Urothelium cell line (cell line): ENCODE measurements at regions not wholly inside any gene's neighbourhood (a gene's known extent, or its start where the extent isn't known, plus 50 kb on each side); places are given as distances from the start of the nearest gene placed in this dataset.

ENCODE experiments used
- DNase-seq: peaks from one replicate; pipeline ENCODE4 v3.0.0; 2011; ENCODE audit warnings: low spot score, mixed read lengths
- FAIRE-seq: peaks from 2 replicates; lab custom pipeline; 2011; peaks lifted over from hg19 to GRCh38; lab: Jason Lieb, UNC

DNA sequence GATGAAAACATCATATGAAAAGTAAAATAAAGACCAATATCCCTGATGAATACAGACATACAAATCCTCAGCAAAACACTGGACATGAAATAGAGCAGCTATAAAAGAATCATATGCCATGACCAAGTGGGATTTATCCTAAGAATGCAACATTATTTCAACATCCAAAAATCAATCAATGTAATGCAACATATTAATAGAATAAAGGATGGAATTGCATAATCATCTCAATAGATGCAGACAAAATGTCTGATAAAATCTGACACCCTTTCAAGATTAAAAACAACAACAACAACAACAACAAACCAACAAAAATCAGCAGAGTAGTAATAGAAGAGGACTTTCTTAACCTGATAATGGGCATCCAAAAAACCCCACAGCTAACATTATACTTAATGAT is 63.8 kb upstream of the IL1R1 start:
- no peak for DNase-seq
- no peak for FAIRE-seq

DNA sequence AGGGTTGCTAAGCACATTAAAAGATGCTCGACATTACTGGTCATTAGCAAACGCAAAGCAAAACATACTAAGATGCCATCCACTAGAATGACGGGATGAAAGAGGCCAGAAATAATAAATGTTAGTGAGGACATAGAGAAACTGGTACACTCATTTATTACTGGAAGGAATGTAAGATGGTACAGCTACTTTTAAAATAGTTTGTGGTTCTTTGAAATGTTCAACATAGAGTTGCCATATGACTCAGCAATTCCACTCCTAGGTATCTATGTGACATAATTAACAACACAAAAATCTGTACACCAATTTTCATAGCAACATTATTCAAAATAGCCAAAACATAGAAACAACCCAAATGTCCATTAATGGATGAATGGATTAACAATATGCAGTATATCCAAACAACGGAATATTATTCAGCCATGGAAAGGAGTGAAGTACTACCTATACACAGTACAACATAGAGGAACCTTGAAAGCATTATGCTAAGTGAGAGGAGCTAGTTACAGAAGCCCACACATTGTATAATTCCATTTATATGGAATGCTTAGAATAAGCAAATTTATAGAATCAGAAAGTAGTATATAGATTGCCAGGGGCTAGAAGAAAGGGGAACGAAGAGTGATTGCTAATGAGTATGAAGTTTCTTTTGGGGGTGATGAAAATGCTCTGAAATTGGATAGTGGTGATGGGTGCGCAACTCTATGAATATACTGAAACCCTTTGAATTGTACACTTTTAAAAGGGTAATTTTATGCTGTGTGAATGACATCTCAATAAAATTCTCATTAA is 61.9 kb upstream of the IL1R1 start:
- DNase-seq (no peak), FAIRE-seq (no peak)

DNA sequence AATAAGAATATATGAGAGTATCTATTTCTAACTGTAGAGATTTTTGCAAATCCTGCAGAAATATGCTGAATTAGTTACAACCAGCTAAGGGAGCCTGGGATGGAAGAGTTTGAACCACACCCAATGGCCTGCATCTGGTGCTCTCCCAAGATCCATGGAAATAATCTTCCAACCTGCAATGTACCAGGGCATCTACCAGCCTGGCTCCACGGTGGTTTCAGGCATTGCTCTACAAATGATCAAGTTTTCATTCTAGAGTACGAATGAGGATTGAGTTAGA is 61.4 kb upstream of the IL1R1 start:
- DNase-seq = no peak
- FAIRE-seq = no peak

DNA sequence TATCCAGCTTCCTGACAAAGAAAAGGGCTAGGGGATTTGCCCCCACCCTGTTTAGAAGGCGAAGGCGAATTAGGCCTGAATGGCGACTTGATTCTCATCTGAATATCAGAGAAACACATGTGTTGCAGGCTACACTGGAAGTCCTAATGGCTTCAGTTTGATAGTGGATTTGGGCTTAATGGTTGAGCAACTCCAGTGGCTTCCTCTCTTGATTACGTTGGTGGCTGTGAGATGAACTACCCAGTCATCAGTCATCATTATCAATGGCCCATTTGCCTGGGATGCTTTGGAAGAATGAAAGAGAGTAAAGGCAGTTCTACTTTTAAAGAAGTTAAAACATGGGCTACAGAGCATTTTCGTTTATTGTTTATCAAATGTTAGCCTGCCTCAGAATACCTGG is 60.9 kb upstream of the IL1R1 start:
- DNase-seq (no peak), FAIRE-seq (no peak)

DNA sequence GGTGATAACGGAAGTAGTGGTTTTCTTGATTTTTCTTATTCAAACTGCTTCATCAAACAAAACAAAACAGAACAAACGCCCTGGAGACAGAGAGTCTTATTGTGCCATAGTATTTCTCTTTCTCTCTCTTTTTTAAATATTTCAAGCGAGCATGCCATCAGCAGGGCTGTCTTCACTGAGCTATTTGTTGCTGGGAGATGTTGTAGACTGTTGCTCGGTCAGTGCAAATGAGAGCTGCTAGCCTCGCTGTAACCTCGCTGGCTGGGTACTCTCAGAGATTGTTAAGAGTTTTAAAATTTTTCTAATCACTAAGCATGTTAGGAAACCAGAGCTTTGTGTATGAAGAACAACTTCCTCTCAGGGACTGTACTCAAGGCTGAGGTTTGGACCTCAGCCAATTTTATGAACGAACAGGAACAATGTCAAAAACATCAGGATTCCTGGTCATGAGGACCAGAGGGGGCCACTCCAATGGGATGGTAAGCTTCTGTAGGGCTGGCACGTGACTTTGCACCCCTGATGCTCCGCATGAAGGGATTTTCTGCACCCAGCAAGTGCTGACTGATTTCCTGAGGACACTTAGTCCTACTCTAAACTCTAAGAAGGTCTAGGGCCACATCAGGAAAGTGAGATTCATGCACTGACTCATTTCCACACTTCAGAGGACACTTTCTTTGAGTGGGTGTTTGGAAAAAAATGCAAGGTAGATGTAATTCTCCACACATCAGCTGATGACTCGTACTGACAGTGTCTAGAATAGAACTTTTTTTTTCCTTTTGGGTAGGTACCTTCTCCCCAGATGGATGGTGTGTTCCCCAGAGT is 59.8 kb upstream of the IL1R1 start:
- no peak for FAIRE-seq
- peak; percentile 64 for DNase-seq

DNA sequence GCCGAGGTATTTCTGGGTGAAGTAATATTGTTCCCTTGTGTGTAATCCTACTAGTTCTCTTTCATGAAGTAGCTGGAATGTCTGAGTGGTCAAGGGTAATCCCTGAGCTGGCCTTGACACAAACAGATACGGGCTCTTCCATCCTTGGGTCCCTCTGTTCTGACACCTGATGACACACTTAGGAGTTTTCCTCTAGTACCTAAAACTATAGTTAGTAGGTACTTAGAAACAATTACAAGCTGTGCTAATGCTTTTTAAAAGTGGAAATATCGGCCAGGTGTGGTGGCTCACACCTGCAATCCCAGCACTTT is 59.2 kb upstream of the IL1R1 start:
- no peak for DNase-seq
- FAIRE-seq = no peak

DNA sequence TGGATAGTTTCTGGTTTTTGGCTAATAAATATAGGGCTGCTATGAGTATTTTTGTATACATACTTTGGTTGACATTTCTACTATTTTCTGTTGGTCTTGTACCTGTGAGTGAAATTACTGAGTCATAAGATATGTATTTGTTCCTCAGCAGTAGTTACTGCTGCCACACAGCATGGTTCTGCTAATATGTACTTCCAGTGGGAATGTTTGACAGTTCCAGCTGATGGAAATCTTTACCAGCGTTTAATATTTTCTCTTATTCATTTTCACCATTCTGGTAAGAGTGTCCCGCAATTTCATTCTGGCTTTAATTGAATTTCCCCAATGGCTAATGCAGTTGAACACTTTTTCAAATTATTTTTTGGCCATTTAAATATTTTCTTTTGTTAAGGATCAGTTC is 57.9 kb upstream of the IL1R1 start:
- DNase-seq (no peak), FAIRE-seq (peak; percentile 35)

DNA sequence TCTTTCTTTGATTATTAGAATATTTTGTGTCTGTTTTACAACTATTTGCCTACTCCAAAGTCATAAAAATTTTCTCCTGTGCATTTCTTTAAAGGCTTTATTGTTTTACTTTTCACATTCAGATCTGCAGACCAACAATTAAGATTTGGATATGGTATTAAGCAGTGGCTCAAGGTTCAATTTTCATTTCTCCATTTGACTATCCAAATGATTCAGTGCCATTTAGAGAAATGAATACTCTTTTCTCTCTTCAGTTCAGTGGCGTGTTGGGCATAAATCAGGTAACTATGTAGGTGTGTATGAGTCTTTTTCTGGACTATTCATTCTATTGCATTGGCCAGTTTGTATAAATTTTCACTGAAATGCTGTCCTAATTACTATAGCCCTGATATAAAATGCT is 57.3 kb upstream of the IL1R1 start:
- no peak for FAIRE-seq
- no peak for DNase-seq

DNA sequence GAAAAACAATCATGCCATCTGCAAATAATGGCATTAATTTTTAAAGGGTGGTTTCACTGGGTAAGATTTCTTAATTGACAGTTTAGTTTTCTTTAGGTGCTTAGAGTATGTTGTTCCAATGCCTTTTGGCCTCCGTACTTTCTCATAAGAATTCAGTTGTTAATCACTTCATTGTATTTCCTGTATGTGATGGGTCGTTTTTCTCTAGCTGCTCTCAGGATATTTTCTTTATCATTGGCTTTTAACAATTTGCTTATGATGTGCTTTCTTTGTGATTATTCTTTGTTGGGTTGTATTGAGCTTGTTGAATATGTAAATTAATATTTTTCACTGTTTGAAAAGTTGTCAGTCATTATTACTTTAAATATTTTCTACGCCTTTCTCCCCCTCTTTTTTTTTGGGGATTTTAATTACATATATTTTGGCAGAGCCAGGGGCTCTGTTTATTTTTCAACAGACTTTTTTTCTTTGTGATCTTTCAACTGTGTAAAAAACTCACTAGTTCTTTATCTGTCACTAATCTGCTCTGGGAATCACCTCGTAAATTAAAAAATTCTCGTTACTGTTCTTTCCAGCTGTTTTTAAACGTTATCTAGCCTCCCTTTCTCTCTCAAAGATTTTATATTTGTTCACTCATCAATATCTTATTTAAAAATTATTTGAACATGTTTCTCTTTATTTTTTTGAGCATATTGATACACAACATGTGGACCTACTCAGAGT is 56.2 kb upstream of the IL1R1 start:
- no peak for FAIRE-seq

DNA sequence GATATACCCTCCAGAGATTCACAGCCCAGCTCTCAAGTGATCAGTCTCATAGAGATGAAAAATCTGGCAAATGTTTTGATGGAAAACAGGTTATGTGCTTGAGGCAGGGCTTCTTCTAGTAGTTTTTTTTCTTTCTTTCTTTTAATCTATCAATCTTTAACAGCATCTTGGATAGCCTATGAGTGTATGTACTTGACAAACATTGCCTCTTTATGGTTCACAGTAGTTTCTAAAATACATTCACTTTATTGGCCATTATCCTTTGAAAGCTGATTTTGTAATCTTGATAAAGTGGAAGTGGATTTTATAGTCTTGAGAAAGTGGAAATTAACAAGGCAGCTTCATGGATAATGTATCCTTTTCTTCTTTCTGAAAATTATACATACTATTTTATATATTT is 51.4 kb upstream of the IL1R1 start:
- FAIRE-seq (no peak), DNase-seq (no peak)

More for the DNA sequence above, 56.2 kb upstream of the IL1R1 start:
- DNase-seq = no peak

DNA sequence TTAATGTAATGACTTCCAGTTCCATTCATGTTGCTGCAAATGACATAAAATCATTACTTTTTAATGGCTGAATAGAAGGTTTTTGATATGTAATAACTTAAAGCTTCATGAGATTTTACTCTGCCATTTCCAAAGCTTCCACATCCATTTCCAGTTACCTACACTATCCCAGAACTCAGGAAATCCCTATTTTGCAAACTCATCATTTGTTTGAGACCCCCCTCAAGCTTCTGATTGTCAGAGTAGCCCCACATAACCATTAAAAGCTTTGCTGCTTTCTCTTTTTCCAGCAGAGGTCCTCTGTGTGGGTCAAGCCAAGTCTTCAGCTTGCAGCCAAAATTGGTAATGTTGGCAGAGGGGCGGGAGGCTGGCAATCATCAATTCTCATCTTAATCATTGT is 50.6 kb upstream of the IL1R1 start:
- no peak for DNase-seq
- no peak for FAIRE-seq

DNA sequence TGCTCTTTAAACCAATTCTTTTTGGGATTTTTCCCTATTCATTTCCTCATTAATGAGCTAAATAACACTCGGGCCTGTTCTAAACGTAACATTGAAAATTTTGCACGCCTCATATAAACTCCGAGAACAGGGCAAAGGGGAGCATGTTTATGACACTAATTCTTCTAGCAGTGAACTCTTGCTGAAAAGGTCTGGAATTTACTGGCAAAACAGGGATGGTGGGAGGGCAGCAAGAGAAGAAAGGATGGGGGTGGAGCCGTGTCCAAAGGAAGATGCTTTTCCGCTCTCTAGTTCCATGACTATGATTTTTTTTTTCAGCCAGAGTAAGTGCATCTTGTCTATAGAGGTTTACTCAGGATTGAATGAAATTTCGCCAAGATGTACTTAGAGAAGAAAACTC is 50.0 kb upstream of the IL1R1 start:
- no peak for FAIRE-seq
- DNase-seq = no peak
